Lower lobe of right lung (tissue), 2 donors: ENCODE measurements at regions not wholly inside any gene's neighbourhood (a gene's known extent, or its start where the extent isn't known, plus 50 kb on each side); places are given as distances from the start of the nearest gene placed in this dataset.
"Not testable (repeated sequence)": the region's sequence is repeated elsewhere in the genome, so short reads cannot be mapped to it uniquely, and the experiment has no call there.

ENCODE experiments used
- ATAC-seq, 2 donors: fragments of 200-7000 bp; cut with Tn5 transposase; one replicate each; pipeline ENCODE4 v1.9.1; 2020 to 2022; ENCODE audit warnings: mild to moderate bottlenecking in 2 of 2, moderate library complexity in 2 of 2
- DNase-seq: peaks from one replicate; pipeline ENCODE4 v3.0.0-alpha.2; 2020
- H3K27ac ChIP-seq: fragments of 200-600 bp; one replicate; pipeline ENCODE4 v1.8.0; 2022
- H3K27me3 ChIP-seq: fragments of 200-600 bp; one replicate; pipeline ENCODE4 v1.8.0; 2022; ENCODE audit warnings: low read depth
- H3K36me3 ChIP-seq: fragments of 200-600 bp; one replicate; pipeline ENCODE4 v1.8.0; 2022; ENCODE audit warnings: mild to moderate bottlenecking
- H3K4me1 ChIP-seq: fragments of 200-600 bp; one replicate; pipeline ENCODE4 v1.8.0; 2022
- H3K4me3 ChIP-seq: fragments of 200-600 bp; one replicate; pipeline ENCODE4 v1.8.0; 2022; ENCODE audit warnings: mild to moderate bottlenecking
- H3K9me3 ChIP-seq: fragments of 200-600 bp; one replicate; pipeline ENCODE4 v1.8.0; 2022
- intact Hi-C: fragments of 100-400 bp; cut with DNase I; formaldehyde crosslinking; loops from one replicate; pipeline ENCODE4 v1.11.0; 2022
- TF ChIP-seq, protein P1 (sequence below): fragments of 200-600 bp; IDR thresholded peaks from one replicate; pipeline ENCODE4 v1.8.0; 2022; ENCODE audit warnings: antibody characterized with exemption, mild to moderate bottlenecking
- donor health status: DM: no; HTN: yes; CAD: no; lungs with severe emphysema.

DNA sequence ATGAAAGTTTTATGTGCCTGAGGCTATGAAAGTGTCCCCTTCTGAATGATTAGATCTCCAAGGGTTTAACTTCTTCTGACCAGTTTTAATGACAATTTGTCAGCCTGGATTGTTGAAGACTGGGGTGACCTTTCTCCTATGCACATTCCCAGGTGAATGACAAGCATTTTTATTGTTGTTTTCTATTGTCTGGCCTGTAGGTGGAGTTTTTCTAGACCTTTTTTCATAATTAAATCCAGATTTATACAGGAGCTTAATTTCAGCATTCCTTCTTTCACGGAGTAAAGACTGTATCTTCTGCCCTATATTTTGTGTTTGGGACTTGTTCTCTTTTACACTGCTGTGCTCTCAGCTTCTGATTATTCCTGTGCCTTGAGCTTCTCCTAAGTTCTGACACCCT, 125.0 kb upstream of the FAR2 start:
- intact Hi-C loops: no loop called here
- DNase-seq: no peak
- TF ChIP-seq, protein P1, sequence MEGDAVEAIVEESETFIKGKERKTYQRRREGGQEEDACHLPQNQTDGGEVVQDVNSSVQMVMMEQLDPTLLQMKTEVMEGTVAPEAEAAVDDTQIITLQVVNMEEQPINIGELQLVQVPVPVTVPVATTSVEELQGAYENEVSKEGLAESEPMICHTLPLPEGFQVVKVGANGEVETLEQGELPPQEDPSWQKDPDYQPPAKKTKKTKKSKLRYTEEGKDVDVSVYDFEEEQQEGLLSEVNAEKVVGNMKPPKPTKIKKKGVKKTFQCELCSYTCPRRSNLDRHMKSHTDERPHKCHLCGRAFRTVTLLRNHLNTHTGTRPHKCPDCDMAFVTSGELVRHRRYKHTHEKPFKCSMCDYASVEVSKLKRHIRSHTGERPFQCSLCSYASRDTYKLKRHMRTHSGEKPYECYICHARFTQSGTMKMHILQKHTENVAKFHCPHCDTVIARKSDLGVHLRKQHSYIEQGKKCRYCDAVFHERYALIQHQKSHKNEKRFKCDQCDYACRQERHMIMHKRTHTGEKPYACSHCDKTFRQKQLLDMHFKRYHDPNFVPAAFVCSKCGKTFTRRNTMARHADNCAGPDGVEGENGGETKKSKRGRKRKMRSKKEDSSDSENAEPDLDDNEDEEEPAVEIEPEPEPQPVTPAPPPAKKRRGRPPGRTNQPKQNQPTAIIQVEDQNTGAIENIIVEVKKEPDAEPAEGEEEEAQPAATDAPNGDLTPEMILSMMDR: no peak
- Histone ChIP-seq H3K27ac (no peak overlapping the region), H3K4me1 (no peaks in the 10 kb centered on the region), H3K27me3 (no peaks in the 10 kb centered on the region), H3K4me3 (no peak overlapping the region), H3K9me3 (no peaks in the 10 kb centered on the region), H3K36me3 (no peaks in the 10 kb centered on the region)
- no peak for ATAC-seq

DNA sequence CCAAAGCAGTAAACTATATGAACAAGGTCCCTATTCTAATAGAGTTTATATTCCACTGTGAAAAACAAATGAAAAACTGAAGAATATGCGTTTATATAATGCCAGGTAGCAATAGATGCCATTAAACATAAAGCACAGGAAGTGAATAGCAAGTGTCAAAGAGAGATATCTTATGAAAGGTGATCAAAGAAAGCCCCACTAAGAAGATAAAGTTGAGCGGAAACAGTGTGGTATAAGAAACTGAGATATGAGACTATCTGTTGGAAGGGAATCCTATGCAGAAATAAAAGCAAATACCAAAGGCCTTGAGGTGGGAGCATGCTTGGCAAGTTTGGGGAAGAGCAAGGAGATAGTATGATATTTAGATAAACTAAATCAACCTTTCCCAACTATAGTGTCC, 123.1 kb upstream of the FAR2 start:
- TF ChIP-seq, protein P1: no peak
- Histone ChIP-seq H3K4me3 (no peak overlapping the region), H3K9me3 (no peaks in the 10 kb centered on the region), H3K27ac (no peak overlapping the region), H3K36me3 (no peaks in the 10 kb centered on the region), H3K4me1 (no peaks in the 10 kb centered on the region), H3K27me3 (no peaks in the 10 kb centered on the region)
- DNase-seq: no peak
- intact Hi-C loops: no loop called here
- no peak for ATAC-seq

DNA sequence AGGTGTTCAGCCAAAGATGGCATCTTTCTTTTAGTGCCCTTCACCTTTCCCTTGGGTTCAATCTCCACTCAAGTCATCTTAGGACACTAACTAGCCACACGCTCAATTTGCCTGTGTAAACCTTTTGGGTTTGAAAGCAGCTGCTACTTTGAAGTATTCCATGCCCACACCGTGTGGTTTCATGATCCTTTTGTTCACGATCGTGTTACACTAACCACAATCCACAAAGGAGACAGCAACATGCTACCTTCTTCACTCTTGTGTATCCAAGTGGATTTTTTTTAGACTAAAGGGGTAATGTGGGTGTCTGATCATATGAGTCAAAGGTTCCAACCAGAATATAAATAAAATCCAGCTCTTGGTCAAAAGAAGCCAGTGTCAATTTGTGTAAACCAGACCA, 122.7 kb upstream of the FAR2 start:
- H3K36me3 ChIP-seq: no peaks in the 10 kb centered on the region
- no peak overlapping the region for H3K27ac ChIP-seq
- no peak overlapping the region for H3K4me3 ChIP-seq
- no peaks in the 10 kb centered on the region for H3K4me1 ChIP-seq
- TF ChIP-seq, protein P1: no peak
- DNase-seq (no peak), ATAC-seq (no peak)
- H3K9me3 ChIP-seq: no peaks in the 10 kb centered on the region
- intact Hi-C loops: no loop called here
- no peaks in the 10 kb centered on the region for H3K27me3 ChIP-seq

DNA sequence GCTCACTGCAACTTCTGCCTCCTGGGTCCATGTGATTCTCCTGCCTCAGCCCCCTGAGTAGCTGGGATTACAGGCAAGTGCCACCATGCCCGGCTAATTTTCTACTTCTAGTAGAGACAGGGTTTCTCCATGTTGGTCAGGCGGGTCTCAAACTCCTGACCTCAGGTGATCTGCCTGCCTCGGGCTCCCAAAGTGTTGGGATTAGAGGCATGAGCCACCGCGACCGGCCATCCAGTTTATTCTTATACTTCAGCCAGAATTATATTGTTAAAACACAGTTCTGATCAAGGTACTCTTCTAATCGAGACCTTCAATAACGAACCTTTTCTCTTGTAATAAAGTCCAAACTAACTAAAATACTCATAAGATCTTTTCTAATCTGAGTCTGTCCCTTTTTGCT, 119.6 kb upstream of the FAR2 start:
- H3K27me3 ChIP-seq, H3K36me3 ChIP-seq, intact Hi-C loops, DNase-seq, H3K4me1 ChIP-seq, H3K9me3 ChIP-seq, ATAC-seq, H3K27ac ChIP-seq, H3K4me3 ChIP-seq: not testable (repeated sequence)

GRCh38 chr12:29030006-29030405, 119.1 kb upstream of the FAR2 start:
- Histone ChIP-seq H3K9me3 (no peaks in the 10 kb centered on the region), H3K36me3 (no peaks in the 10 kb centered on the region), H3K27ac (no peak overlapping the region), H3K4me3 (no peak overlapping the region), H3K4me1 (no peaks in the 10 kb centered on the region), H3K27me3 (no peaks in the 10 kb centered on the region)
- DNase-seq (no peak), ATAC-seq (no peak)
- intact Hi-C loops: no loop called here
- TF ChIP-seq, protein P1: no peak

DNA sequence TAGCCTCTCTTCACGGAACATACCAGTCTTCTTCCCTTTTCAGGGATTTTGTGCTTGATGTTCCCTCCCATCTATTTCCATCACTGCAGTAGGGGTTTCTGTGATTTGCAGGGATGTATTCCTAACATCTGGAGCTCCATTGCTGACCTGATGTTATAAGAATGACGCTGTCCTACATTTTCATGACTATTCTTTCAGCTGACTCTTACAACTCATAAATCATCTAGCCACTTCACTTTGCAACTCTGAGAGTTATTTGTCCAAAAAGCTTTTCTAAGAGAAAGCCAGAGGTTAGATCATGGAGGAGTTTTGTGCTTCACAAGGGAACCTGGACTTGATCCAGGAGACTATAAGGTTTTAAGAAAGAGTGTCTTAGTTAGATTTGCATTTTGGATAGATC, 116.6 kb upstream of the FAR2 start:
- intact Hi-C loops: no loop called here
- H3K27me3 ChIP-seq: no peaks in the 10 kb centered on the region
- ATAC-seq (no peak), DNase-seq (no peak)
- no peaks in the 10 kb centered on the region for H3K9me3 ChIP-seq
- TF ChIP-seq, protein P1: no peak
- H3K27ac ChIP-seq: no peak overlapping the region
- no peak overlapping the region for H3K4me3 ChIP-seq
- no peaks in the 10 kb centered on the region for H3K4me1 ChIP-seq
- no peaks in the 10 kb centered on the region for H3K36me3 ChIP-seq
